H1 (cell line): ENCODE measurements at regions not wholly inside any gene's neighbourhood (a gene's known extent, or its start where the extent isn't known, plus 50 kb on each side); places are given as distances from the start of the nearest gene placed in this dataset.

ENCODE experiments used
- CTCF ChIA-PET: fragments of 300-600 bp; sonication (Branson Sonifier 250); formaldehyde crosslinking; loops from one replicate; lab custom pipeline; 2021; ENCODE audit not compliant: partially characterized antibody; lab: Charles Lee
- POLR2A ChIA-PET: fragments of 300-600 bp; sonication (Branson Sonifier 250); formaldehyde crosslinking; loops from one replicate; lab custom pipeline; 2021; ENCODE audit warnings: inconsistent platforms; ENCODE audit not compliant: partially characterized antibody; lab: Charles Lee
- DNase-seq, 2 experiments: peaks; one replicate each; pipeline versions ENCODE4 v3.0.0 to v3.0.0-alpha.2; 2010 to 2022; ENCODE audit warnings: low spot score in 2 of 2, low read depth in 1 of 2, mixed read lengths in 1 of 2
- FAIRE-seq: peaks from 2 replicates; lab custom pipeline; 2011; peaks lifted over from hg19 to GRCh38; lab: Jason Lieb, UNC
- H2AFZ ChIP-seq: 2 replicates; pipeline ENCODE4 v1.8.1; 2012; ENCODE audit warnings: low read length, inconsistent platforms
- H2AK5ac ChIP-seq: 2 replicates; pipeline ENCODE4 v1.6.1; 2013; ENCODE audit warnings: low read depth, low read length
- H2BK120ac ChIP-seq: replicated peaks from 2 replicates; pipeline ENCODE3; 2013; ENCODE audit warnings: low read depth, low read length, inconsistent platforms
- H2BK12ac ChIP-seq: 2 replicates; pipeline ENCODE4 v1.6.1; 2013; ENCODE audit warnings: low read depth, low read length
- H2BK15ac ChIP-seq: 2 replicates; pipeline ENCODE4 v1.6.1; 2013; ENCODE audit warnings: low read length
- H2BK20ac ChIP-seq: 2 replicates; pipeline ENCODE4 v1.6.1; 2013; ENCODE audit warnings: low read length
- H2BK5ac ChIP-seq: 2 replicates; pipeline ENCODE4 v1.6.1; 2013; ENCODE audit warnings: low read depth, low read length
- H3K14ac ChIP-seq: 2 replicates; pipeline ENCODE4 v1.6.1; 2013; ENCODE audit warnings: inconsistent platforms; ENCODE audit not compliant: insufficient read length
- H3K18ac ChIP-seq: 2 replicates; pipeline ENCODE4 v1.6.1; 2013; ENCODE audit warnings: low read length; ENCODE audit errors: extremely low read depth
- H3K23ac ChIP-seq: 2 replicates; pipeline ENCODE4 v1.6.1; 2013; ENCODE audit warnings: inconsistent platforms; ENCODE audit not compliant: insufficient read length
- H3K23me2 ChIP-seq: 2 replicates; pipeline ENCODE4 v1.6.1; 2013; ENCODE audit warnings: low read depth, low read length
- H3K27ac ChIP-seq: 2 replicates; pipeline ENCODE4 v1.6.1; 2011; ENCODE audit warnings: low read depth, low read length, inconsistent platforms
- H3K27me3 ChIP-seq, 4 experiments: replicated peaks in 1 of 4; 1 replicate in 1 of 4; 2 replicates in 3 of 4; pipeline versions ENCODE4 v1.6.1 to v1.8.1; 2011 to 2013; ENCODE audit warnings: low read length in 3 of 4, mild to moderate bottlenecking in 3 of 4, inconsistent platforms in 2 of 4, mixed read lengths in 2 of 4, moderate library complexity in 1 of 4; ENCODE audit not compliant: control insufficient read depth in 3 of 4, insufficient read depth in 3 of 4; ENCODE audit errors: extremely low read depth in 1 of 4
- H3K36me3 ChIP-seq, 4 experiments: 2 replicates each; pipeline versions ENCODE4 v1.6.1 to v1.8.1; 2011 to 2013; ENCODE audit warnings: mild to moderate bottlenecking in 4 of 4, low read length in 3 of 4, moderate library complexity in 2 of 4, control low read depth in 1 of 4, inconsistent platforms in 1 of 4; ENCODE audit not compliant: insufficient read depth in 4 of 4, control insufficient read depth in 2 of 4
- H3K4ac ChIP-seq: replicated peaks from 2 replicates; pipeline ENCODE3; 2013; ENCODE audit warnings: low read length, low read depth, mixed read lengths, inconsistent platforms; ENCODE audit not compliant: insufficient read length
- H3K4me1 ChIP-seq, 4 experiments: replicated peaks in 1 of 4; 1 replicate in 1 of 4; 2 replicates in 3 of 4; pipeline versions ENCODE4 v1.6.1 to v1.8.1; 2011 to 2013; ENCODE audit warnings: low read length in 3 of 4, inconsistent platforms in 2 of 4, mixed read lengths in 1 of 4; ENCODE audit not compliant: insufficient read depth in 4 of 4, control insufficient read depth in 3 of 4
- H3K4me2 ChIP-seq, 2 experiments: 2 replicates each; pipeline versions ENCODE4 v1.6.1 to v1.8.1; 2011 to 2013; ENCODE audit warnings: low read depth in 2 of 2, low read length in 2 of 2, control low read depth in 1 of 2, inconsistent platforms in 1 of 2, mild to moderate bottlenecking in 1 of 2; ENCODE audit not compliant: insufficient read depth in 1 of 2
- H3K4me3 ChIP-seq, 4 experiments: fragments of 200-600, 300-600 bp in 1 of 4; sonication (generic), shearing (Covaris generic), sonication (Bioruptor Twin) in 1 of 4; 2 replicates each; pipeline versions ENCODE4 v1.5.1 to v1.8.1; 2011 to 2016; ENCODE audit warnings: low read length in 4 of 4, low read depth in 3 of 4, control low read depth in 2 of 4, inconsistent platforms in 2 of 4, mild to moderate bottlenecking in 2 of 4, mixed read lengths in 1 of 4, moderate library complexity in 1 of 4; ENCODE audit not compliant: insufficient read depth in 2 of 4; ENCODE audit errors: extremely low read depth in 1 of 4
- H3K56ac ChIP-seq: replicated peaks from 2 replicates; pipeline ENCODE3; 2013; ENCODE audit warnings: low read depth, mild to moderate bottlenecking, mixed read lengths, low read length, inconsistent platforms; ENCODE audit not compliant: insufficient read length
- H3K79me1 ChIP-seq: 2 replicates; pipeline ENCODE4 v1.6.1; 2013; ENCODE audit warnings: low read depth, low read length, control low read depth
- H3K79me2 ChIP-seq, 2 experiments: 2 replicates each; pipeline versions ENCODE4 v1.6.1 to v1.8.1; 2012 to 2013; ENCODE audit warnings: low read length in 2 of 2, mild to moderate bottlenecking in 2 of 2, inconsistent platforms in 1 of 2; ENCODE audit not compliant: insufficient read depth in 2 of 2, control insufficient read depth in 1 of 2
- H3K9ac ChIP-seq, 4 experiments: replicated peaks in 1 of 4; 1 replicate in 1 of 4; 2 replicates in 3 of 4; pipeline versions ENCODE4 v1.6.1 to v1.8.1; 2011 to 2013; ENCODE audit warnings: low read depth in 3 of 4, low read length in 3 of 4, control low read depth in 2 of 4, mild to moderate bottlenecking in 2 of 4, moderate library complexity in 2 of 4, inconsistent platforms in 1 of 4; ENCODE audit errors: extremely low read depth in 1 of 4
- H3K9me3 ChIP-seq, 2 experiments: 2 replicates each; pipeline versions ENCODE4 v1.6.1 to v1.8.1; 2012 to 2013; ENCODE audit warnings: mild to moderate bottlenecking in 2 of 2, moderate library complexity in 2 of 2, control low read depth in 1 of 2, inconsistent platforms in 1 of 2, low read depth in 1 of 2, low read length in 1 of 2, mixed read lengths in 1 of 2; ENCODE audit not compliant: insufficient read depth in 2 of 2
- H4K20me1 ChIP-seq, 2 experiments: replicated peaks in 1 of 2; 2 replicates each; pipeline versions ENCODE3 to v1.8.1; 2011 to 2013; ENCODE audit warnings: inconsistent platforms in 2 of 2, low read length in 2 of 2, mild to moderate bottlenecking in 1 of 2; ENCODE audit not compliant: insufficient read depth in 2 of 2, control insufficient read depth in 1 of 2
- H4K5ac ChIP-seq: 2 replicates; pipeline ENCODE4 v1.6.1; 2013; ENCODE audit warnings: low read length, low read depth, mixed read lengths, inconsistent platforms; ENCODE audit not compliant: insufficient read length
- H4K8ac ChIP-seq: 2 replicates; pipeline ENCODE4 v1.8.0; 2013; ENCODE audit warnings: mild to moderate bottlenecking, moderate library complexity, low read length, inconsistent platforms; ENCODE audit not compliant: insufficient read depth; ENCODE audit errors: extremely low read depth
- H4K91ac ChIP-seq: replicated peaks from 2 replicates; pipeline ENCODE3; 2013; ENCODE audit warnings: low read length, mixed read lengths, inconsistent platforms; ENCODE audit not compliant: insufficient read length
- ASH2L ChIP-seq: fragments of 200-600, 300-600 bp; sonication (generic); IDR thresholded peaks from one replicate; pipeline ENCODE4 v1.7.1; 2017; ENCODE audit warnings: low read length
- CTBP2 ChIP-seq: IDR thresholded peaks from 2 replicates; pipeline ENCODE4 v1.7.0; 2011; ENCODE audit warnings: borderline replicate concordance, mild to moderate bottlenecking, moderate library complexity, mixed read lengths, low read length; ENCODE audit not compliant: insufficient read depth, insufficient read length
- E2F6 ChIP-seq: IDR thresholded peaks from 2 replicates; pipeline ENCODE4 v1.6.1; 2012; ENCODE audit warnings: inconsistent platforms
- GTF2F1 ChIP-seq: IDR thresholded peaks from 2 replicates; pipeline ENCODE4 v1.6.1; 2012; ENCODE audit warnings: low read depth, low read length, improper control_type of control experiment, borderline replicate concordance
- JUN ChIP-seq: IDR thresholded peaks from 2 replicates; pipeline ENCODE4 v1.6.1; 2011; ENCODE audit warnings: low read depth, mild to moderate bottlenecking, improper control_type of control experiment, low read length
- SP2 ChIP-seq: IDR thresholded peaks from 2 replicates; pipeline ENCODE4 v1.6.1; 2012; ENCODE audit warnings: mild to moderate bottlenecking, low read length, inconsistent platforms
- TAF1 ChIP-seq: IDR thresholded peaks from 2 replicates; pipeline ENCODE4 v1.6.1; 2011; ENCODE audit warnings: mild to moderate bottlenecking, low read depth, low read length
- TEAD4 ChIP-seq: IDR thresholded peaks from 2 replicates; pipeline ENCODE4 v1.6.1; 2012; ENCODE audit warnings: low read depth, low read length, inconsistent platforms, mixed read lengths
- WGBS, 2 experiments: shearing (Covaris generic) in 1 of 2; methylation state at CpG; one replicate each; pipeline versions ENCODE4 v1.1.6 to v1.1.7; 2013 to 2015; ENCODE audit warnings: low lambda C conversion rate in 2 of 2, mixed read lengths in 2 of 2, inconsistent platforms in 1 of 2, low coverage in 1 of 2, missing lambda C conversion rate in 1 of 2; ENCODE audit not compliant: insufficient replicate concordance in 2 of 2, insufficient coverage in 1 of 2, insufficient read length in 1 of 2; ENCODE audit errors: extremely low coverage in 1 of 2, missing lambda C conversion rate in 1 of 2; 5-methylcytosine and 5-hydroxymethylcytosine counted together

DNA sequence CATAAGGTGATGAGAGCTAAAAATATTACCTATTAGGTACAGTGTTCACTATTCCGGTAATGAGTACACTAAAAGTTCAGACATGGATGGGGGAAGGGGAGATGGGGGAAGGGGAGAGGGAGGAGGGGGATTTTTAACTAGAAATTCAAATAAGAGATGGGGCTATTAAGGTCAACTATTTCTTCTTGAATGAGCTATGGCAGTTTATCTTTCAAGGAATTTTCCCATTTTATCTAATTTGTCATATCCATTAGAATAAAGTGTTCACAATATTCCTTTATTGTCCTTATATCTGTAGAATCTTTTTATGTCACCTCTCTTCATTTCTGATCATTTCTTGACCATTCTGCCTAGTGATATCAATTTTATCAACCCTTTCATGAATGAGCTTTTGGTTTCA is 362.4 kb downstream of the SUCLA2 start:
- Histone ChIP-seq H3K4me1 (no peaks in the 10 kb centered on the region), H2AK5ac (no peak overlapping the region), H3K18ac (no peak overlapping the region), H3K9me3 (0 out of 4 replicates have a peak, but pooled peaks cover 0 to 5% of the 10 kb centered on the region in 2 experiments), H3K23me2 (no peaks in the 10 kb centered on the region), H3K4me2 (no peak overlapping the region), H3K79me1 (no peaks in the 10 kb centered on the region), H3K56ac (no peak overlapping the region), H3K27ac (no peak overlapping the region), H2BK5ac (no peak overlapping the region), H2BK12ac (no peak overlapping the region), H3K79me2 (no peaks in the 10 kb centered on the region), H4K8ac (no peak overlapping the region), H4K20me1 (no peaks in the 10 kb centered on the region), H4K91ac (no peak overlapping the region), H3K14ac (no peak overlapping the region), H3K36me3 (no peaks in the 10 kb centered on the region), H3K4me3 (no peak overlapping the region), H3K9ac (no peak overlapping the region), H2BK20ac (no peak overlapping the region), H2AFZ (no peak overlapping the region), H3K4ac (no peak overlapping the region), H2BK15ac (no peak overlapping the region)
- POLR2A ChIA-PET = no interaction called here
- 89% methylated on average over 1 of the region's 1 CpG; no CpG with 5 or more reads in 1 of the 2 experiments for WGBS, 2 experiments
- CTCF ChIA-PET = no interaction called here
- FAIRE-seq (no peak), DNase-seq (no peak)
- no peak for TF ChIP-seq JUN
- TF ChIP-seq E2F6 = no peak
- no peak for TF ChIP-seq ASH2L
- no peak for TF ChIP-seq GTF2F1
- no peak for TF ChIP-seq SP2
- TF ChIP-seq CTBP2 = no peak
- TF ChIP-seq TAF1 = no peak
- TF ChIP-seq TEAD4 = no peak
- TF ChIP-seq, all 59 proteins: peak for 0
- Histone ChIP-seq H3K23ac (no peak overlapping the region), H2BK120ac (no peak overlapping the region), H4K5ac (no peak overlapping the region), H3K27me3 (no peaks in the 10 kb centered on the region)
